Activated naive CD8-positive, alpha-beta T cell treated with anti-CD3 and anti-CD28 coated beads for 36 hours (primary cell): ENCODE measurements at regions not wholly inside any gene's neighbourhood (a gene's known extent, or its start where the extent isn't known, plus 50 kb on each side); places are given as distances from the start of the nearest gene placed in this dataset.

ENCODE experiments used
- DNase-seq: peaks from one replicate; pipeline ENCODE4 v3.0.0; 2021
- H3K27ac Mint-ChIP-seq: one replicate; pipeline ENCODE4 v1.8.0; 2022; ENCODE audit warnings: mild to moderate bottlenecking, moderate library complexity, mixed read lengths
- H3K27me3 Mint-ChIP-seq: one replicate; pipeline ENCODE4 v1.8.0; 2022; ENCODE audit warnings: mild to moderate bottlenecking, mixed read lengths
- H3K36me3 Mint-ChIP-seq: one replicate; pipeline ENCODE4 v1.8.0; 2021; ENCODE audit warnings: mild to moderate bottlenecking, mixed read lengths
- H3K4me1 Mint-ChIP-seq: one replicate; pipeline ENCODE4 v1.8.0; 2021; ENCODE audit warnings: mixed read lengths
- H3K4me3 Mint-ChIP-seq: one replicate; pipeline ENCODE4 v1.8.0; 2022; ENCODE audit warnings: mild to moderate bottlenecking, moderate library complexity, mixed read lengths
- H3K9me3 Mint-ChIP-seq: one replicate; pipeline ENCODE4 v1.8.0; 2022; ENCODE audit warnings: mixed read lengths

DNA sequence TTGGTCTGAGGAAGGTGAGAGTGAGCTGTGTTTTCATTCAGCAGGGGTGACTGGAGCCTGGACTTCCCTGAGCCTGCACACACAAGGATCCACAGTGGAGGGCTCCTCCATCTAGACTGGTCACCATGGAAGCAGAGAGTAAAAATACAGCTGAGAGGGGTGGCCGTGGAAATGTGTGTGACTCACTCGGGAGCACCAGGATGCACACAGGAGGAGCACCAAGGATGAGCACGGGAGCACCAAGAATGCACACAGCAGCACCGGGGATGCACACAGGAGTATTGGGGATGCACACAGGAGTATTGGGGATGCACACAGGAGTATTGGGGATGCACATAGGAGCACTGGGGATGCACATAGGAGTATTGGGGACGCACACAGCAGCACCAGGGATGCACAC lies 365.2 kb upstream of the MYT1L start:
- H3K9me3 Mint-ChIP-seq: no peaks in the 10 kb centered on the region
- DNase-seq: no peak
- no peak overlapping the region for H3K27ac Mint-ChIP-seq
- H3K27me3 Mint-ChIP-seq: peaks cover 4% of the 10 kb centered on the region
- no peaks in the 10 kb centered on the region for H3K36me3 Mint-ChIP-seq
- no peak overlapping the region for H3K4me3 Mint-ChIP-seq
- peaks cover 3% of the 10 kb centered on the region for H3K4me1 Mint-ChIP-seq

- Mint-ChIP-seq H3K4me3 (no peak overlapping the region), H3K9me3 (no peaks in the 10 kb centered on the region), H3K4me1 (peaks cover 10% of the 10 kb centered on the region), H3K36me3 (no peaks in the 10 kb centered on the region), H3K27me3 (peaks cover 4% of the 10 kb centered on the region), H3K27ac (no peak overlapping the region)
- no peak for DNase-seq
These were observed 363.7 kb upstream of the MYT1L start for GRCh38 chr2:2694746-2695145.

GRCh38 chr2:2692599-2693389 lies 361.7 kb upstream of the MYT1L start:
- DNase-seq: no peak
- Mint-ChIP-seq H3K4me3 (no peak overlapping the region), H3K27me3 (peaks cover 4% of the 10 kb centered on the region), H3K4me1 (peaks cover 23% of the 10 kb centered on the region), H3K9me3 (no peaks in the 10 kb centered on the region), H3K27ac (no peak overlapping the region), H3K36me3 (no peaks in the 10 kb centered on the region)

DNA sequence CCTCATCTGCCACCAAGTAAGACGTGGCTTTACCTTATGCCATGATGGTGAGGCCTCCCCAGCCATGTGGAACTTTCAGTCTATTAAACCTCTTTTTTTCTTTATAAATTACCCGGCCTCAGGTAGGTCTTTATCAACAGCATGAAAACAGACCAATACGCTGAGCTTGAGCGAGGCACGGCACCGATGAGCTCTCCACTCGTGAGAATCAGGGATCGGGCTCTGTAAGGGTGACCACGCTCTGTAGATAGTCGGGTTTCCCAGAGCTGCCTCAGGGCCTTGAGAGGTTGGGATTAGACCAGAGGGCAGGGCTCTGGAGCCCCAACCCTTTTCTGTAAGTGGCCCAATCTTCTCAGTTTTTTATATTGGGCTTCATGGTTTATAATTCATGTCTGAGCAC lies 360.3 kb upstream of the MYT1L start:
- Mint-ChIP-seq H3K4me1 (peaks cover 30% of the 10 kb centered on the region), H3K4me3 (no peak overlapping the region), H3K9me3 (no peaks in the 10 kb centered on the region)

GRCh38 chr2:2690985-2691384 lies 359.9 kb upstream of the MYT1L start:
- no peak overlapping the region for H3K4me3 Mint-ChIP-seq
- H3K36me3 Mint-ChIP-seq: no peaks in the 10 kb centered on the region
- no peak for DNase-seq
- H3K27ac Mint-ChIP-seq: no peak overlapping the region
- H3K9me3 Mint-ChIP-seq: no peaks in the 10 kb centered on the region
- peaks cover 4% of the 10 kb centered on the region for H3K27me3 Mint-ChIP-seq
- peaks cover 34% of the 10 kb centered on the region for H3K4me1 Mint-ChIP-seq

More for the DNA sequence above, 360.3 kb upstream of the MYT1L start:
- Mint-ChIP-seq H3K36me3 (no peaks in the 10 kb centered on the region), H3K27me3 (peaks cover 4% of the 10 kb centered on the region), H3K27ac (no peak overlapping the region)
- no peak for DNase-seq

DNA sequence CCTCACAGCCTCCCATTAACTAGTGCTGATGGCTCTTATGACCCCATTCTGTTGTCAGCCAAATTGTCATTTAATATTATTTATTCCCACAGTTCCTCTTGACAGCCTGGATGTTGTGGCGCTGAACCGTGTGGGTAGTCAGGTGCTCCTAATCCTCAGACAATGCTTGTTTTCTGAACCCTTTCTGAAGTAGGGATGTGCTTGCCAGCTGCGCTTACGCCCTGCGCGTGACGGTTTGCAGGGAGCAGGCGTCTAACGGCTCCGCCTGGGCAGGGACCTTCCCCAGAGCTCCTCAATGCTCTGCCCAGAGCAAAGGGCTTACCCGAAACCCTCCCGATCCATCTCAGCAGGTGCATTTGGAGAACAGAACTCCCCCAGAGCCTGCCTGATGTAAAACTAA lies 358.2 kb upstream of the MYT1L start:
- Mint-ChIP-seq H3K9me3 (no peaks in the 10 kb centered on the region), H3K27ac (no peak overlapping the region), H3K27me3 (no peaks in the 10 kb centered on the region), H3K4me1 (peaks cover 46% of the 10 kb centered on the region), H3K36me3 (no peaks in the 10 kb centered on the region), H3K4me3 (no peak overlapping the region)
- no peak for DNase-seq

- H3K4me3 Mint-ChIP-seq: no peak overlapping the region
- peaks cover 46% of the 10 kb centered on the region for H3K4me1 Mint-ChIP-seq
- no peaks in the 10 kb centered on the region for H3K36me3 Mint-ChIP-seq
- no peaks in the 10 kb centered on the region for H3K27me3 Mint-ChIP-seq
- H3K9me3 Mint-ChIP-seq: no peaks in the 10 kb centered on the region
- no peak overlapping the region for H3K27ac Mint-ChIP-seq
- DNase-seq: no peak
These were observed 357.2 kb upstream of the MYT1L start for GRCh38 chr2:2688254-2688653.

DNA sequence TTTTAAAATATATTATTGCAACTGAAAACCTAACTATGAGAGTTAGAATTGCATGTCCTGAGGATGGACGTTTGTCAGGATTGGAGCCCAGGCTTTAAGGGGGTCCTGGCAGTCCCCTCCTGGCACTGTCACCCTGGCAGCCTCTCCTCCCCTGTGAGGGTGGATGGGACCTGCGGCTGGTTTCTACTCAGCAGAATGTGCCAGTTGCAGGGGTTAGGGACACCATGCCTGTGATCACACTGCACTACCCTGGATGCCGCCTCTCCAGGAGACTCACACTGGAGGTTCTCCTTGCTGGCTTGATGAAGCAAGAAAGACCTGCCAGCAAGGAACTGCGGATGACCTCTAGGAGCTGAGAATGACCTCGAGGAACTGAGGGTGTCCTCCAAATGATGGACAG lies 356.7 kb upstream of the MYT1L start:
- H3K4me3 Mint-ChIP-seq: no peak overlapping the region
- no peaks in the 10 kb centered on the region for H3K9me3 Mint-ChIP-seq
- no peaks in the 10 kb centered on the region for H3K36me3 Mint-ChIP-seq
- H3K27me3 Mint-ChIP-seq: peaks cover 3% of the 10 kb centered on the region
- H3K4me1 Mint-ChIP-seq: peaks cover 48% of the 10 kb centered on the region
- no peak overlapping the region for H3K27ac Mint-ChIP-seq
- no peak for DNase-seq

DNA sequence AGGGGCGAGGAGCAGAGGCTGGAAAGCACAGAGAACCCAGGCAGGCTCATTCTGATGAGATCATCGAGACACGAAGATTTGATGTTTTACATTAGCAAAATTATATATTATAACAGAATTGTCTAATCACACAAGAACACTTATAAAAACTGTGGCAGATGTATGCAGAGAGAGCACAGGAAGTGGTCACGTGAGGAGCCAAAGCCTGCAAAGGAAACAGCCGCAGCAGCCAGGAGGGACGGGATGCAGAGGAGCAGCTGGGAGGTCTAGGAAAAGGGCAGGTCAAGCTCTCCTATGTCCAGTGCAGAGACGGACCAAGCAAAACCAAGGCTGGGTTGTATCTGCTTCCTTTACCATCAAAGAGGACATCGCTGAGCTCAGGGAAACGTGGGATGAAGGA lies 355.1 kb upstream of the MYT1L start:
- no peak overlapping the region for H3K27ac Mint-ChIP-seq
- H3K4me1 Mint-ChIP-seq: peaks cover 59% of the 10 kb centered on the region
- H3K27me3 Mint-ChIP-seq: peaks cover 4% of the 10 kb centered on the region

DNA sequence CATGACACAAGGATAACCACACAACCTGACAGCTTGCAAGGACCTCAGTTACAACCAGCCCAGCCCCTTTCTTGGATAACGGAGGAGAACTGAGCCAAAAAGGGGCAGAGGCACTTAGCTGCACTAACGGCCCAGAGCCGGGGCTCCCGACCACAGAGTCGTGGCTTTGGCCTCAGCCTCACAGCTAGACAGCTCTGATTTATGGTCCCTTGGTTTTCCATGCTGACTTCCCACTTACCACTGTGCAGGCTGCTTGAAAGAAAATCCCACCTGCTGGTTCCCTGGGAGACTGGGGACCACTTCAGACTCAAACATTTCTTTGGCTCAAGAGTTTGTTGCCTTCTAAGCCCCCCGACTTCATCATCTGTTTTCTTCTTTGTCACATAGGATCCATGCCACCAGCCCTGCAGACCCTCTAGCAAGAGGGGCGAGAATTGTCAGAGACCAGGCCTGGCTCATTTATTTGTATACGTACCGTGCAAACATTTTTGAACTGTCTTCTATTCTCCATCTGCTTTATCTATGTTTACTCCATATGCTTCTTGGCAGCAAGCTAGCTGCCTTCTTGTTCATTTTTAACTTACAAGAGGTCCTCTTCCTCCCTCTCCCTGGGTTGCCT lies 352.6 kb upstream of the MYT1L start:
- H3K27ac Mint-ChIP-seq: no peak overlapping the region
- H3K4me1 Mint-ChIP-seq: peaks cover 45% of the 10 kb centered on the region
- no peaks in the 10 kb centered on the region for H3K9me3 Mint-ChIP-seq
- no peaks in the 10 kb centered on the region for H3K36me3 Mint-ChIP-seq
- peaks cover 4% of the 10 kb centered on the region for H3K27me3 Mint-ChIP-seq
- no peak overlapping the region for H3K4me3 Mint-ChIP-seq
- no peak for DNase-seq

More for the DNA sequence above, 355.1 kb upstream of the MYT1L start:
- Mint-ChIP-seq H3K36me3 (no peaks in the 10 kb centered on the region), H3K9me3 (no peaks in the 10 kb centered on the region), H3K4me3 (peak overlapping the region; percentile 33)
- no peak for DNase-seq

DNA sequence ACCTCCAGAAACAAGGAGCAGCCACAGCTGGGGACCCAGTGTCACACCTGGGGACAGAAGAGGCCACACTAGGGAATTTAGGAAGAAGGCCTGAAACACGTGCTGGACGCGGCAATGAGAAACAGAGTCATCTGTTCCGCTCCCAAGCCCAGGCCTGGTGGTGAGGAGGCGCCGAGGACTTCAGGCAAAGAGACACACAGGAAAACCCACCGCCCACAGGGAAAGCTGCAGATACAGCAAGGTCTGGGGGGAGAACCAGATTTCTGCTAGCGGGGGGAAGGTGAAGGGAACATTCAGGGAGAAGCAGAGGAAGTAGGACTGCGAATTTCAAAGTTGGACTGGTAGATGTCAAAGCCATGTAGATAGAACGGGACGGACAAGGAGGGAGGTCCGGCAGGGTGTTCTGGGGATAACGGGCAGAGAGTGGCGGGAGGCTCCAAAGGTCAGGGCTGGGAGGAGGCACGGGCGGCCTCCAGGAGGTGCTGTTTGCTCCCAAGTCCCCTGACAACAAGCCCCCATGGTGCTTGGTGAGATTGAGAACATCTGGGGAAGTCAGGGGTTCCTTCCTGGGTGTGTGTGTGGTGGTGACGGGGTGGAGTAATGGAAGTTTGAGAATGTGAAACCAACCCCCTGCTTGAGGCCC lies 351.7 kb upstream of the MYT1L start:
- H3K4me1 Mint-ChIP-seq: peaks cover 36% of the 10 kb centered on the region
- no peak overlapping the region for H3K4me3 Mint-ChIP-seq
- no peaks in the 10 kb centered on the region for H3K9me3 Mint-ChIP-seq
- no peaks in the 10 kb centered on the region for H3K36me3 Mint-ChIP-seq
- no peak overlapping the region for H3K27ac Mint-ChIP-seq
- H3K27me3 Mint-ChIP-seq: peaks cover 4% of the 10 kb centered on the region
- no peak for DNase-seq

DNA sequence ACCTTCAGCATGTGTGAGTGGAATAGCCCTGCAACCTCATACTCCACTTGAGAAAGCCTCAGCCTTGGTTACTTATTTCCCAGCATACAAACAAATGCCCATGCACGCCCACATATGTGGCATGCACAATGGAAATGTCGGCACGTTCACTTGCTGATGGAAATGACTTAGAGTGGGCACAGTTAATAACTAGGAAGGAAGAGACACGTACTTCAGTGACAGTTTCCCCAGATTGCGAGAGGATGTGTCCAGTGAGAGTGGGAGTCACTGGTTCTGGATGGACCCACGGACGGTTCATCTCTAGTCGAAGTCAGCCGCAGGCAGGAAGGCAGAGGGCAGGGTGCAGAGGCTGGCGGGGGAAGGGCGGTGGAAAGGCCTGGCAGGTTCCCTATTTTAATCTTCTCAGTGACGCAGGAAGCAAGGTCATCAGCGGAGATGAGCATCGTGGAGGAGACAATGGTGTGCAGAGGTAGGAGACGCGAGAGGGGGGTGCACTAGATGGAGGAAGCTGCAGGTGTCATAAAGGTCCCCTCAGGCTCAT lies 350.7 kb upstream of the MYT1L start:
- DNase-seq: no peak
- H3K27ac Mint-ChIP-seq: no peak overlapping the region
- H3K27me3 Mint-ChIP-seq: peaks cover 4% of the 10 kb centered on the region
- no peak overlapping the region for H3K4me3 Mint-ChIP-seq
- peaks cover 33% of the 10 kb centered on the region for H3K4me1 Mint-ChIP-seq
- H3K36me3 Mint-ChIP-seq: no peaks in the 10 kb centered on the region
- H3K9me3 Mint-ChIP-seq: no peaks in the 10 kb centered on the region

DNA sequence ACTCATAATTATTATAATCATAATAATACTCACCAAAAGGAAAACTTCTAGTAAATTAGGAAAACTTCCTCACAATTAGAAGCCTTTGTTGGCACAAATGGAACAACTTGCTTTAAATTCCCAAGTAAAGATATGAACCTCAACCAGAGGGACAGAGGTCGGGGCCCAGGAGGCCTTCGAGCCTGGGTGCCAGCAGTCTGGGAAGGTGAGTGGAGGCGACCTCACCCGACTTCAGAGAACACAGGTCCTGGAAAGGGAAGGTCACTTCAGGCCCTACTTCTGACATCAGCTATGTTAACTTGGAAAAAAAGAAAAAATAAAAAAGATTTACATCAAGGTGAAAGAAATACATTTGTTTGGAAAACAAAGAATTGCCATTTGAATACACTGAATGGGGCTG lies 350.0 kb upstream of the MYT1L start:
- Mint-ChIP-seq H3K9me3 (no peaks in the 10 kb centered on the region), H3K27me3 (peaks cover 4% of the 10 kb centered on the region), H3K4me1 (peaks cover 26% of the 10 kb centered on the region), H3K4me3 (no peak overlapping the region), H3K27ac (no peak overlapping the region), H3K36me3 (no peaks in the 10 kb centered on the region)
- DNase-seq: no peak

GRCh38 chr2:2674831-2675230 lies 343.8 kb upstream of the MYT1L start:
- Mint-ChIP-seq H3K4me1 (no peaks in the 10 kb centered on the region), H3K36me3 (no peaks in the 10 kb centered on the region), H3K27me3 (no peaks in the 10 kb centered on the region), H3K27ac (no peak overlapping the region), H3K9me3 (no peaks in the 10 kb centered on the region), H3K4me3 (no peak overlapping the region)
- no peak for DNase-seq

DNA sequence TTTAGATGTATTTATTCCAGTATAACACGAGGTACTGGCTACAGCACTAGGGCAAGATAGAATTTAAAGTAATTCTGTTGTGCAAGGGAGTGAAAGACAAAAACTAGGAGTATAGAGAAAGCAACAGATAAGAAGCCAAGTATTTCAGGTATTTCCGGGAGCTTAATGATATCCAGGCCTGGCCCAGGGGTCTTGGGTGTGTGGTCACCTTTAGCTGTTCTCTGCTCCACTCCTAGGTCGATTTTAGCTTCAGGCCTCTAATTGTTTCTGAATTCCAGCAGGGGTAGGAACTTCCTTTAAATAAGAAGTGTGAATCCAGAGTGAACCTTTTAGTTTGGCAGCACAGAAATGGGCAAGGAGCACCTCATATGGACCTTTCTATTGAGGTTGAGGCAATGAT lies 342.3 kb upstream of the MYT1L start:
- H3K27ac Mint-ChIP-seq: no peak overlapping the region
- H3K4me1 Mint-ChIP-seq: no peaks in the 10 kb centered on the region
- no peak for DNase-seq
- H3K27me3 Mint-ChIP-seq: no peaks in the 10 kb centered on the region
- H3K9me3 Mint-ChIP-seq: no peaks in the 10 kb centered on the region
- H3K36me3 Mint-ChIP-seq: no peaks in the 10 kb centered on the region
- H3K4me3 Mint-ChIP-seq: no peak overlapping the region
